ENCODE measurements at regions not wholly inside any gene's neighbourhood (a gene's known extent, or its start where the extent isn't known, plus 50 kb on each side); places are given as distances from the start of the nearest gene placed in this dataset.

- TF ChIP-seq CTCF (IDR thresholded peaks at IDR 0.05) (no peak), POLR2A (IDR thresholded peaks at IDR 0.05) (no peak)
Observed at GRCh38 chr18:61164321-61164720, 168.9 kb upstream of the CDH20 start.

All from body of pancreas (tissue), 4 donors.